GM23338 (cell line): ENCODE measurements at regions not wholly inside any gene's neighbourhood (a gene's known extent, or its start where the extent isn't known, plus 50 kb on each side); places are given as distances from the start of the nearest gene placed in this dataset.

Experiments
- ATAC-seq: fragments of 200-7000 bp; cut with Tn5 transposase; 3 replicates; pipeline ENCODE4 v1.9.1; 2020
- DNase-seq: peaks from one replicate; pipeline ENCODE4 v3.0.0-alpha.2; 2015; ENCODE audit warnings: low spot score
- H2AFZ ChIP-seq: fragments of 200-600 bp; sonication (generic); 2 replicates; pipeline ENCODE4 v1.8.0; 2016; ENCODE audit warnings: antibody characterized with exemption, mild to moderate bottlenecking, moderate library complexity
- H3F3A ChIP-seq: fragments of 200-600 bp; sonication (generic); replicated peaks from 2 replicates; pipeline ENCODE4 v1.8.0; 2017; ENCODE audit warnings: antibody characterized with exemption, mixed run types, low read depth
- H3K27ac ChIP-seq: fragments of 200-600 bp; sonication (generic); 2 replicates; pipeline ENCODE4 v1.6.1; 2016; ENCODE audit warnings: low read depth
- H3K27me3 ChIP-seq: fragments of 200-600 bp; sonication (generic); 2 replicates; pipeline ENCODE4 v1.8.0; 2016; ENCODE audit warnings: mild to moderate bottlenecking, mixed run types, moderate library complexity; ENCODE audit not compliant: insufficient read depth
- H3K36me3 ChIP-seq: fragments of 200-600 bp; sonication (generic); 2 replicates; pipeline ENCODE4 v1.8.0; 2016; ENCODE audit warnings: mild to moderate bottlenecking; ENCODE audit not compliant: insufficient read depth
- H3K4me1 ChIP-seq: fragments of 200-600 bp; sonication (generic); 2 replicates; pipeline ENCODE4 v1.8.0; 2016; ENCODE audit warnings: mild to moderate bottlenecking, moderate library complexity; ENCODE audit not compliant: insufficient read depth
- H3K4me2 ChIP-seq: fragments of 200-600 bp; sonication (generic); 2 replicates; pipeline ENCODE4 v1.7.1; 2017; ENCODE audit warnings: mixed run types
- H3K4me3 ChIP-seq: fragments of 200-600 bp; sonication (generic); 2 replicates; pipeline ENCODE4 v1.6.1; 2016; ENCODE audit warnings: mixed run types
- H3K79me2 ChIP-seq: fragments of 200-600 bp; sonication (generic); replicated peaks from 2 replicates; pipeline ENCODE4 v1.8.0; 2017; ENCODE audit warnings: mild to moderate bottlenecking; ENCODE audit not compliant: insufficient read depth
- H3K9me2 ChIP-seq: fragments of 200-600 bp; sonication (generic); 2 replicates; pipeline ENCODE4 v1.8.0; 2017; ENCODE audit not compliant: insufficient read depth
- H4K20me1 ChIP-seq: fragments of 200-600 bp; sonication (generic); replicated peaks from 2 replicates; pipeline ENCODE4 v1.8.0; 2017; ENCODE audit warnings: mild to moderate bottlenecking; ENCODE audit not compliant: insufficient read depth
- H3K27ac Mint-ChIP-seq: 2 replicates; pipeline ENCODE4 v1.8.0; 2020; ENCODE audit warnings: inconsistent platforms, mild to moderate bottlenecking, moderate library complexity, mixed read lengths
- H3K27me3 Mint-ChIP-seq: 3 replicates; pipeline ENCODE4 v1.8.0; 2022; ENCODE audit warnings: low read depth, mild to moderate bottlenecking, moderate library complexity, mixed read lengths, inconsistent platforms; ENCODE audit not compliant: insufficient read depth, poor library complexity
- H3K36me3 Mint-ChIP-seq: 3 replicates; pipeline ENCODE4 v1.8.0; 2021; ENCODE audit warnings: low read depth, mild to moderate bottlenecking, inconsistent platforms, moderate library complexity, mixed read lengths
- H3K4me1 Mint-ChIP-seq: 3 replicates; pipeline ENCODE4 v1.8.0; 2020; ENCODE audit warnings: mild to moderate bottlenecking, inconsistent platforms, mixed read lengths
- H3K4me3 Mint-ChIP-seq: 3 replicates; pipeline ENCODE4 v1.8.0; 2021; ENCODE audit warnings: moderate library complexity, mild to moderate bottlenecking, inconsistent platforms, mixed read lengths
- H3K9me3 Mint-ChIP-seq: 3 replicates; pipeline ENCODE4 v1.8.0; 2020; ENCODE audit warnings: moderate library complexity, mild to moderate bottlenecking, inconsistent platforms, mixed read lengths
- CREB1 ChIP-seq: fragments of 250-450 bp; sonication (Bioruptor Pico); IDR thresholded peaks from 2 replicates; pipeline ENCODE4 v1.5.0; 2020; ENCODE audit warnings: low read depth, mild to moderate bottlenecking, moderate library complexity
- CTCF ChIP-seq, 2 experiments: fragments of 200-600 bp in 1 of 2; sonication (generic) in 1 of 2; conservative IDR thresholded peaks; 2 replicates each; pipeline versions ENCODE4 v1.5.1 to v1.6.1; 2016 to 2017; ENCODE audit warnings: antibody characterized with exemption in 2 of 2, low read depth in 2 of 2, mild to moderate bottlenecking in 2 of 2, moderate library complexity in 1 of 2
- EZH2 ChIP-seq: fragments of 200-600 bp; sonication (generic); IDR thresholded peaks from one replicate; pipeline ENCODE4 v1.8.0; 2017; ENCODE audit warnings: antibody characterized with exemption, mild to moderate bottlenecking, low read depth; ENCODE audit not compliant: unreplicated experiment
- EZH2phosphoT487 ChIP-seq: fragments of 200-600 bp; sonication (generic); IDR thresholded peaks from one replicate; pipeline ENCODE4 v1.8.1; 2018; ENCODE audit warnings: antibody characterized with exemption; ENCODE audit not compliant: unreplicated experiment
- JUNB ChIP-seq: IDR thresholded peaks from one replicate; pipeline ENCODE4 v1.6.1; 2016; ENCODE audit warnings: antibody characterized with exemption; ENCODE audit not compliant: unreplicated experiment
- NANOG ChIP-seq: IDR thresholded peaks from 2 replicates; pipeline ENCODE4 v1.6.1; 2016; ENCODE audit warnings: antibody characterized with exemption, borderline replicate concordance
- POLR2AphosphoS5 ChIP-seq: IDR thresholded peaks from 2 replicates; pipeline ENCODE4 v1.6.1; 2016; ENCODE audit warnings: antibody characterized with exemption, low read depth
- REST ChIP-seq: IDR thresholded peaks from one replicate; pipeline ENCODE4 v1.6.1; 2018; ENCODE audit warnings: antibody characterized with exemption; ENCODE audit not compliant: unreplicated experiment
- STAT1 ChIP-seq: IDR thresholded peaks from one replicate; pipeline ENCODE4 v1.6.1; 2016; ENCODE audit warnings: antibody characterized with exemption; ENCODE audit not compliant: unreplicated experiment
- ZNF114 ChIP-seq: fragments of 250-450 bp; sonication (Bioruptor Pico); IDR thresholded peaks from 2 replicates; pipeline ENCODE4 v1.5.0; 2020; ENCODE audit warnings: mild to moderate bottlenecking, moderate library complexity
- ZNF331 ChIP-seq: fragments of 250-450 bp; sonication (Bioruptor Pico); IDR thresholded peaks from 2 replicates; pipeline ENCODE4 v1.5.0; 2020; ENCODE audit warnings: low read depth, mild to moderate bottlenecking, moderate library complexity
- TF ChIP-seq, protein P1 (sequence below): fragments of 250-450 bp; sonication (Bioruptor Pico); IDR thresholded peaks from 2 replicates; pipeline ENCODE4 v1.5.0; 2020; ENCODE audit warnings: mild to moderate bottlenecking, moderate library complexity
- TF ChIP-seq, protein P2 (sequence below): IDR thresholded peaks from 2 replicates; pipeline ENCODE4 v1.6.1; 2016; ENCODE audit warnings: antibody characterized with exemption

- no peak overlapping the region for H3K4me3 Mint-ChIP-seq
- peak overlapping the region; percentile 98 for H2AFZ ChIP-seq
These were observed 113.9 kb downstream of the ARRDC3 start for GRCh38 chr5:91269198-91269597.

More at GRCh38 chr5:91269198-91269597, 113.9 kb downstream of the ARRDC3 start:
- Histone ChIP-seq H3K4me3 (no peak overlapping the region), H3K36me3 (no peaks in the 10 kb centered on the region), H3K4me1 (no peaks in the 10 kb centered on the region; the same call in 1 of the 2 replicates), H3F3A (no peaks in the 10 kb centered on the region), H3K27ac (no peak overlapping the region), H3K9me2 (0 out of 2 replicates have a peak, but pooled peaks cover 5% of the 10 kb centered on the region), H4K20me1 (no peaks in the 10 kb centered on the region), H3K79me2 (no peaks in the 10 kb centered on the region), H3K27me3 (no peaks in the 10 kb centered on the region), H3K4me2 (no peak overlapping the region)
- Mint-ChIP-seq H3K9me3 (no peaks in the 10 kb centered on the region), H3K27ac (no peak overlapping the region), H3K27me3 (no peaks in the 10 kb centered on the region), H3K36me3 (no peaks in the 10 kb centered on the region), H3K4me1 (peaks cover 8% of the 10 kb centered on the region)
- TF ChIP-seq REST (no peak), STAT1 (no peak), ZNF331 (CRISPR knock-in tag) (no peak), EZH2phosphoT487 (no peak), EZH2 (no peak), JUNB (no peak), NANOG (no peak), POLR2AphosphoS5 (no peak), CREB1 (CRISPR knock-in tag) (no peak), ZNF114 (no peak), CTCF (conservative IDR thresholded peaks at IDR 0.05; ENCODE audit: low read depth in 2 of 2) (no peak)
- TF ChIP-seq, protein P1, sequence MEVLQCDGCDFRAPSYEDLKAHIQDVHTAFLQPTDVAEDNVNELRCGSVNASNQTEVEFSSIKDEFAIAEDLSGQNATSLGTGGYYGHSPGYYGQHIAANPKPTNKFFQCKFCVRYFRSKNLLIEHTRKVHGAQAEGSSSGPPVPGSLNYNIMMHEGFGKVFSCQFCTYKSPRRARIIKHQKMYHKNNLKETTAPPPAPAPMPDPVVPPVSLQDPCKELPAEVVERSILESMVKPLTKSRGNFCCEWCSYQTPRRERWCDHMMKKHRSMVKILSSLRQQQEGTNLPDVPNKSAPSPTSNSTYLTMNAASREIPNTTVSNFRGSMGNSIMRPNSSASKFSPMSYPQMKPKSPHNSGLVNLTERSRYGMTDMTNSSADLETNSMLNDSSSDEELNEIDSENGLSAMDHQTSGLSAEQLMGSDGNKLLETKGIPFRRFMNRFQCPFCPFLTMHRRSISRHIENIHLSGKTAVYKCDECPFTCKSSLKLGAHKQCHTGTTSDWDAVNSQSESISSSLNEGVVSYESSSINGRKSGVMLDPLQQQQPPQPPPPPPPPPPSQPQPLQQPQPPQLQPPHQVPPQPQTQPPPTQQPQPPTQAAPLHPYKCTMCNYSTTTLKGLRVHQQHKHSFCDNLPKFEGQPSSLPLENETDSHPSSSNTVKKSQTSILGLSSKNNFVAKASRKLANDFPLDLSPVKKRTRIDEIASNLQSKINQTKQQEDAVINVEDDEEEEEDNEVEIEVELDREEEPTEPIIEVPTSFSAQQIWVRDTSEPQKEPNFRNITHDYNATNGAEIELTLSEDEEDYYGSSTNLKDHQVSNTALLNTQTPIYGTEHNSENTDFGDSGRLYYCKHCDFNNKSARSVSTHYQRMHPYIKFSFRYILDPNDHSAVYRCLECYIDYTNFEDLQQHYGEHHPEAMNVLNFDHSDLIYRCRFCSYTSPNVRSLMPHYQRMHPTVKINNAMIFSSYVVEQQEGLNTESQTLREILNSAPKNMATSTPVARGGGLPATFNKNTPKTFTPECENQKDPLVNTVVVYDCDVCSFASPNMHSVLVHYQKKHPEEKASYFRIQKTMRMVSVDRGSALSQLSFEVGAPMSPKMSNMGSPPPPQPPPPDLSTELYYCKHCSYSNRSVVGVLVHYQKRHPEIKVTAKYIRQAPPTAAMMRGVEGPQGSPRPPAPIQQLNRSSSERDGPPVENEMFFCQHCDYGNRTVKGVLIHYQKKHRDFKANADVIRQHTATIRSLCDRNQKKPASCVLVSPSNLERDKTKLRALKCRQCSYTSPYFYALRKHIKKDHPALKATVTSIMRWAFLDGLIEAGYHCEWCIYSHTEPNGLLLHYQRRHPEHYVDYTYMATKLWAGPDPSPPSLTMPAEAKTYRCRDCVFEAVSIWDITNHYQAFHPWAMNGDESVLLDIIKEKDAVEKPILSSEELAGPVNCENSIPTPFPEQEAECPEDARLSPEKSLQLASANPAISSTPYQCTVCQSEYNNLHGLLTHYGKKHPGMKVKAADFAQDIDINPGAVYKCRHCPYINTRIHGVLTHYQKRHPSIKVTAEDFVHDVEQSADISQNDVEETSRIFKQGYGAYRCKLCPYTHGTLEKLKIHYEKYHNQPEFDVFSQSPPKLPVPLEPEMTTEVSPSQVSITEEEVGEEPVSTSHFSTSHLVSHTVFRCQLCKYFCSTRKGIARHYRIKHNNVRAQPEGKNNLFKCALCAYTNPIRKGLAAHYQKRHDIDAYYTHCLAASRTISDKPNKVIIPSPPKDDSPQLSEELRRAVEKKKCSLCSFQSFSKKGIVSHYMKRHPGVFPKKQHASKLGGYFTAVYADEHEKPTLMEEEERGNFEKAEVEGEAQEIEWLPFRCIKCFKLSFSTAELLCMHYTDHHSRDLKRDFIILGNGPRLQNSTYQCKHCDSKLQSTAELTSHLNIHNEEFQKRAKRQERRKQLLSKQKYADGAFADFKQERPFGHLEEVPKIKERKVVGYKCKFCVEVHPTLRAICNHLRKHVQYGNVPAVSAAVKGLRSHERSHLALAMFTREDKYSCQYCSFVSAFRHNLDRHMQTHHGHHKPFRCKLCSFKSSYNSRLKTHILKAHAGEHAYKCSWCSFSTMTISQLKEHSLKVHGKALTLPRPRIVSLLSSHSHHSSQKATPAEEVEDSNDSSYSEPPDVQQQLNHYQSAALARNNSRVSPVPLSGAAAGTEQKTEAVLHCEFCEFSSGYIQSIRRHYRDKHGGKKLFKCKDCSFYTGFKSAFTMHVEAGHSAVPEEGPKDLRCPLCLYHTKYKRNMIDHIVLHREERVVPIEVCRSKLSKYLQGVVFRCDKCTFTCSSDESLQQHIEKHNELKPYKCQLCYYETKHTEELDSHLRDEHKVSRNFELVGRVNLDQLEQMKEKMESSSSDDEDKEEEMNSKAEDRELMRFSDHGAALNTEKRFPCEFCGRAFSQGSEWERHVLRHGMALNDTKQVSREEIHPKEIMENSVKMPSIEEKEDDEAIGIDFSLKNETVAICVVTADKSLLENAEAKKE (CRISPR knock-in tag), result no peak
- TF ChIP-seq, protein P2, sequence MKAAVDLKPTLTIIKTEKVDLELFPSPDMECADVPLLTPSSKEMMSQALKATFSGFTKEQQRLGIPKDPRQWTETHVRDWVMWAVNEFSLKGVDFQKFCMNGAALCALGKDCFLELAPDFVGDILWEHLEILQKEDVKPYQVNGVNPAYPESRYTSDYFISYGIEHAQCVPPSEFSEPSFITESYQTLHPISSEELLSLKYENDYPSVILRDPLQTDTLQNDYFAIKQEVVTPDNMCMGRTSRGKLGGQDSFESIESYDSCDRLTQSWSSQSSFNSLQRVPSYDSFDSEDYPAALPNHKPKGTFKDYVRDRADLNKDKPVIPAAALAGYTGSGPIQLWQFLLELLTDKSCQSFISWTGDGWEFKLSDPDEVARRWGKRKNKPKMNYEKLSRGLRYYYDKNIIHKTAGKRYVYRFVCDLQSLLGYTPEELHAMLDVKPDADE, result no peak
- ATAC-seq, result no peak
- DNase-seq, result no peak
